T-helper 2 cell treated with Interferon-gamma antibody and Interleukin-4, amounts not matched to agents 5 μg/mL and 100 μg/mL, for 36 hours (primary cell): ENCODE measurements at regions not wholly inside any gene's neighbourhood (a gene's known extent, or its start where the extent isn't known, plus 50 kb on each side); places are given as distances from the start of the nearest gene placed in this dataset.
A peak's percentile ranks its signal among the peaks of the same experiment; 100 is the strongest.

Experiments used
- DNase-seq: peaks from one replicate; pipeline ENCODE4 v3.0.0; 2021; ENCODE audit warnings: low spot score
- H3K27ac Mint-ChIP-seq: one replicate; pipeline ENCODE4 v1.8.0; 2021; ENCODE audit warnings: mild to moderate bottlenecking, mixed read lengths
- H3K27me3 Mint-ChIP-seq: one replicate; pipeline ENCODE4 v1.8.0; 2021; ENCODE audit warnings: low read depth, mixed read lengths
- H3K36me3 Mint-ChIP-seq: one replicate; pipeline ENCODE4 v1.8.0; 2021; ENCODE audit warnings: low read depth, mixed read lengths
- H3K4me1 Mint-ChIP-seq: one replicate; pipeline ENCODE4 v1.8.0; 2021; ENCODE audit warnings: low read depth, mixed read lengths
- H3K4me3 Mint-ChIP-seq: one replicate; pipeline ENCODE4 v1.8.0; 2022; ENCODE audit warnings: mild to moderate bottlenecking, moderate library complexity, mixed read lengths
- H3K9me3 Mint-ChIP-seq: one replicate; pipeline ENCODE4 v1.8.0; 2021; ENCODE audit warnings: mixed read lengths

DNA sequence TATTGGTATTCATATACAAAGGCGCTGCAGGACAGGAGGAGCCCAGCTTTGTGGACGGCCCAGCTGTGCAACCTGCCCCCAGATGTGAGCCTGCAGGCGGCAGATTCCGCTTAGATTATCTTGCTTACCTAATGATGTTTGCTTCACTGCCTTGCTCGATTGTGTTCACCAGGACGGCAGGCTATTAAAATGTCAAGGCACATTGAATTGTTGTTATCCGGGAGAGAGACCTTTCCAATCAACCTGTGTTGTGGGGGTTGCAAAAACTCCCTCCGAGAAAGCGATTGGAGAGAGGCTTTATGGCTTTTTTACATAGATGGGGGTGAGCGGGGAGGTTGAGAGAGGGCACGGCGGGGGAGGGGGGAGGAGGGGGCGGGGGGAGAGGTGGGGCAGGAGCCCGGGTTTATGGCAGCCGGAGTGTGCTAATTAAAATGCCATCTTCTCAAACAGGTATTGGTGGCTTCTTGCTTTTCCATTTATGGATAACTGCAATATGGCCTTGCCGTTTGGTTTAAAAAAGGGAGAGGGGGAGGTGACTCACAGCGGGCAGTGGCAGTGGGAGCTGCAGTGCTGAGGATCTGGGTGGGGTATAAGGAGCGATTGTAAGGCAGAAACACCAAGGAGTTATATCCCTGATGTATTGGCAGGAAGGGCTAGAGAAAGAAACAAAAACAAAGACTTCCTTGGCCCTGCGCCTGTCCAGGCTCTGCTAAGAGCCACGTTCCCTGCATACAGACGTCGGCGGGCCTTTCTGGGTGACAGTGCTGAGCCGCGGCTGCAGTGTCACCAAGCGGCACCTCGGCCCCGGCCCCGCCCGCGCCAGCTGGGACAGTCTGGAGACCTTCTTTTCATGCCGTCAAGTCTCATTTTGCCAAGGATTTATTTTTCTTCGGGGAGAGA is 97.2 kb downstream of the INSIG2 start:
- H3K27me3 Mint-ChIP-seq, result no peaks in the 10 kb centered on the region

GRCh38 chr2:118183381-118183780 is 95.1 kb downstream of the INSIG2 start:
- no peak overlapping the region for H3K27ac Mint-ChIP-seq
- H3K36me3 Mint-ChIP-seq, result no peaks in the 10 kb centered on the region
- DNase-seq, result no peak
- peaks cover 21% of the 10 kb centered on the region for H3K4me1 Mint-ChIP-seq
- H3K27me3 Mint-ChIP-seq, result no peaks in the 10 kb centered on the region
- H3K9me3 Mint-ChIP-seq, result no peaks in the 10 kb centered on the region
- no peak overlapping the region for H3K4me3 Mint-ChIP-seq

More for the DNA sequence above, 97.2 kb downstream of the INSIG2 start:
- H3K4me3 Mint-ChIP-seq, result peak overlapping the region; percentile 92
- no peaks in the 10 kb centered on the region for H3K9me3 Mint-ChIP-seq
- peaks cover 23% of the 10 kb centered on the region for H3K4me1 Mint-ChIP-seq
- peak overlapping the region; percentile 98 for H3K27ac Mint-ChIP-seq
- no peaks in the 10 kb centered on the region for H3K36me3 Mint-ChIP-seq
- DNase-seq, result peak; percentile 58

GRCh38 chr2:118179445-118179844 is 91.2 kb downstream of the INSIG2 start:
- H3K27ac Mint-ChIP-seq, result no peak overlapping the region
- H3K36me3 Mint-ChIP-seq, result peaks cover 2% of the 10 kb centered on the region

DNA sequence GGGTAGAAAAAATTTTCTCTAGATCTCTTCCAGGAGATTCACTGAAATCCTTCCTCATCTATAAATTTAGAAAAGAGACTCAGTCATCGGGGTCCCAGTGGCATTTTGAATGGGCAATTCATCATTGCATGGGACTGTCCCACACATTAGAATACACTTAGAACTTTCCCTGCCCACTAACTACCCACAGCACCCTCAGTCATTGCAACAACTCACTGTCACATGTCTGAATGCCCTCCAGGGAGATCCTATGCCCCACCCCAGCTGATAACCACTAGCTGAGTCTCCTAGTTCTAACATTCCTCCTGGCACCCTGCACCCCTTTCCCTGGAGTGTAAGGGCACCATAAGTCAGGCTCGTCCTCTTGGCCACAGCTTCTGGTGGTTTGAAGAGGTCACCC is 89.6 kb downstream of the INSIG2 start:
- H3K27ac Mint-ChIP-seq, result no peak overlapping the region
- H3K27me3 Mint-ChIP-seq, result no peaks in the 10 kb centered on the region
- H3K36me3 Mint-ChIP-seq, result peaks cover 2% of the 10 kb centered on the region
- no peak overlapping the region for H3K4me3 Mint-ChIP-seq
- peaks cover 18% of the 10 kb centered on the region for H3K4me1 Mint-ChIP-seq
- H3K9me3 Mint-ChIP-seq, result peaks cover 4% of the 10 kb centered on the region
- peak; percentile 36 for DNase-seq

More at GRCh38 chr2:118179445-118179844, 91.2 kb downstream of the INSIG2 start:
- no peak for DNase-seq
- H3K9me3 Mint-ChIP-seq, result peaks cover 4% of the 10 kb centered on the region
- peaks cover 18% of the 10 kb centered on the region for H3K4me1 Mint-ChIP-seq
- no peaks in the 10 kb centered on the region for H3K27me3 Mint-ChIP-seq
- H3K4me3 Mint-ChIP-seq, result no peak overlapping the region

DNA sequence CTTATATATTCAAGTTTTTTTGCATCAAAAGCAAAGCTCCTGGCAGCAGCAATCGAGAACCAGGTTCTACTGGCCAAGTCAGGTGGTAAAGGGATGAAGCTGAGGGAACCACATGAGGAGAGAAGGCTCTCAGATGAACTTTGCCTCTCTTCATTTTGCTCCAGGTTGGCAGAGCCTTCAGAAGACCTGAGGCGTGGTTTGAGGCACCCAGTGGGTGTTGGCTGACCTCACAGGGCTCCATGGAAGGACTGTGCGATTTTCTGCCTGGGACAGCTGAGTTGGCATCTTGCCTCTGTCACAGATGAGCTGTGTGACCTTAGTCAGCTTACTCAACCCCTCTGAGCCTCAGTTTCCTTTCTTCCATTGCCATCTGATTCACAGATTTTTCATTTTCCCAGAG is 89.0 kb downstream of the INSIG2 start:
- Mint-ChIP-seq H3K4me3 (peak overlapping the region; percentile 63), H3K36me3 (peaks cover 2% of the 10 kb centered on the region), H3K9me3 (peaks cover 4% of the 10 kb centered on the region), H3K4me1 (peaks cover 18% of the 10 kb centered on the region), H3K27ac (no peak overlapping the region), H3K27me3 (no peaks in the 10 kb centered on the region)
- peak; percentile 62 for DNase-seq

DNA sequence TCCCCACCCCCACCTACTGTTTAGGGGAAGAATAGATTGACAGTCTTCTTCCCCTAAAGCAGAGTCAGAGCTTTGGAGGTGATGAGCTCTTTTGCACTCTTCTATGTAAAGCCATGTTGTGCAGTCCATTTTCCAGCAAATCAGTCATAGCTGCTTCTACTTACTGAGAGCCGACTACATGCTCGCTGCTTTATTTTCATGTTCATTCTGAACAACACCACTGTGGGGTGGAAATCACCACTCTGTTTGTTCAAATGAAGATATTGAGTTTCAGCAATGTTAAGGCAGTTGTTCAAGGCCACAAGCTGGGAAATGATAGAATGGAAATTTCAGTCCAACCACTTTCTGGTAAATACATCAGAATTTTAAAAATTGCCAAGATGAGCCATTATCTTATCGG is 88.3 kb downstream of the INSIG2 start:
- peaks cover 4% of the 10 kb centered on the region for H3K9me3 Mint-ChIP-seq
- H3K27me3 Mint-ChIP-seq, result no peaks in the 10 kb centered on the region
- peak; percentile 54 for DNase-seq
- peaks cover 2% of the 10 kb centered on the region for H3K36me3 Mint-ChIP-seq
- H3K4me1 Mint-ChIP-seq, result peaks cover 18% of the 10 kb centered on the region
- peak overlapping the region; percentile 63 for H3K4me3 Mint-ChIP-seq
- H3K27ac Mint-ChIP-seq, result peak overlapping the region; percentile 70

DNA sequence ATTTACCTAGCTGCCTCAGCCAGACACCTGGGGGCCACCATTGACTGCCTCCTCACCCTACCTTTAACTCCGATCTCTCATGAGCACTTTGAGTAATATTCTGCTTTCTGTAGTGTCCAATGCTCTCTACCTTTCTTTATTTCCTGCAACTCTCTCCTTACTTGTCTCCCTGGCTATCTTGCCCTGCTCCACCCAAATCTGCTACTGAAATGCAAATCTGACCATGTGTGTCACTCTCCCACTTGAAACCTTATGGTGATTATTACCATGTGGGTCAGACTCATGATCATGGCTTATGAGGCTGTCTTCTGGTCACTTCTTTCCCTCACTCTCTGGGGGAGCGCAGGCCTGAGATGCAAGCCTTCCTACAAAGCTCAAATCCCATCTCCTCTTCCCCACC is 83.3 kb downstream of the INSIG2 start:
- peaks cover 8% of the 10 kb centered on the region for H3K36me3 Mint-ChIP-seq

GRCh38 chr2:118169359-118170005 is 81.2 kb downstream of the INSIG2 start:
- no peak for DNase-seq
- H3K36me3 Mint-ChIP-seq, result peaks cover 7% of the 10 kb centered on the region
- peak overlapping the region; percentile 56 for H3K27ac Mint-ChIP-seq
- no peaks in the 10 kb centered on the region for H3K4me1 Mint-ChIP-seq
- H3K9me3 Mint-ChIP-seq, result peaks cover 11% of the 10 kb centered on the region
- H3K27me3 Mint-ChIP-seq, result peaks cover 2% of the 10 kb centered on the region
- peak overlapping the region; percentile 51 for H3K4me3 Mint-ChIP-seq

More for the DNA sequence above, 83.3 kb downstream of the INSIG2 start:
- no peak overlapping the region for H3K27ac Mint-ChIP-seq
- peaks cover 8% of the 10 kb centered on the region for H3K4me1 Mint-ChIP-seq
- no peaks in the 10 kb centered on the region for H3K27me3 Mint-ChIP-seq
- DNase-seq, result no peak
- H3K9me3 Mint-ChIP-seq, result peaks cover 4% of the 10 kb centered on the region
- H3K4me3 Mint-ChIP-seq, result no peak overlapping the region

GRCh38 chr2:118168615-118169014 is 80.3 kb downstream of the INSIG2 start:
- Mint-ChIP-seq H3K36me3 (peaks cover 7% of the 10 kb centered on the region), H3K27ac (no peak overlapping the region), H3K27me3 (peaks cover 2% of the 10 kb centered on the region), H3K4me3 (no peak overlapping the region), H3K9me3 (peaks cover 16% of the 10 kb centered on the region), H3K4me1 (no peaks in the 10 kb centered on the region)
- no peak for DNase-seq

DNA sequence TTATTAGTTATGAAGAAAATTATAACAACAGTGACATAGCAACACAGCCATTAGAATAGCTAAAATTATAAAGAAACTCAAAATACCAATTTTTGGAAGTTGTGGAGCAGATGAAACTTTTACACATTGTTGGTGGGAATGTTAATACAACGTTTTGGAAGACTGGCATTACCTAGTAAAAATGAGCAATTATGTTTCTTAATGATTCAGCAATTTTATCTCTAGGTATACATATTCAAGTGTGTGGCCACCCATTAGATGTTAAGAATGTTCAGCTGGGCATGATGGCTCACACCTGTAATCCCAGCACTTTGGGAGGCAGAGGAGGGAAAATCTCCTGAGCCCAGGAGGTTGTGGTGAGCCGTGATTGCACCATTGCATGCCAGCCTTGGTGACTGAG is 78.8 kb downstream of the INSIG2 start:
- peaks cover 7% of the 10 kb centered on the region for H3K36me3 Mint-ChIP-seq
- no peaks in the 10 kb centered on the region for H3K4me1 Mint-ChIP-seq
- no peak for DNase-seq
- no peak overlapping the region for H3K27ac Mint-ChIP-seq
- H3K27me3 Mint-ChIP-seq, result peaks cover 3% of the 10 kb centered on the region
- no peak overlapping the region for H3K4me3 Mint-ChIP-seq
- peaks cover 17% of the 10 kb centered on the region for H3K9me3 Mint-ChIP-seq

- Mint-ChIP-seq H3K4me1 (no peaks in the 10 kb centered on the region), H3K27me3 (peaks cover 6% of the 10 kb centered on the region), H3K36me3 (peaks cover 7% of the 10 kb centered on the region), H3K4me3 (no peak overlapping the region), H3K27ac (no peak overlapping the region), H3K9me3 (peaks cover 17% of the 10 kb centered on the region)
- DNase-seq, result no peak
These were observed 78.0 kb downstream of the INSIG2 start for GRCh38 chr2:118166242-118166641.

- peaks cover 7% of the 10 kb centered on the region for H3K36me3 Mint-ChIP-seq
- H3K27ac Mint-ChIP-seq, result no peak overlapping the region
- DNase-seq, result no peak
- H3K4me3 Mint-ChIP-seq, result no peak overlapping the region
- no peaks in the 10 kb centered on the region for H3K4me1 Mint-ChIP-seq
- peaks cover 17% of the 10 kb centered on the region for H3K9me3 Mint-ChIP-seq
- H3K27me3 Mint-ChIP-seq, result peaks cover 11% of the 10 kb centered on the region
These were observed 77.3 kb downstream of the INSIG2 start for GRCh38 chr2:118165595-118165994.
